HG03139 (cell line): ENCODE measurements at regions not wholly inside any gene's neighbourhood (a gene's known extent, or its start where the extent isn't known, plus 50 kb on each side); places are given as distances from the start of the nearest gene placed in this dataset.
"Not testable (repeated sequence)": the region's sequence is repeated elsewhere in the genome, so short reads cannot be mapped to it uniquely, and the experiment has no call there.

Source experiments
- ATAC-seq: cut with Tn5 transposase; IDR thresholded peaks from one replicate; pipeline ENCODE4 v1.9.1; 2021; ENCODE audit not compliant: unreplicated experiment

DNA sequence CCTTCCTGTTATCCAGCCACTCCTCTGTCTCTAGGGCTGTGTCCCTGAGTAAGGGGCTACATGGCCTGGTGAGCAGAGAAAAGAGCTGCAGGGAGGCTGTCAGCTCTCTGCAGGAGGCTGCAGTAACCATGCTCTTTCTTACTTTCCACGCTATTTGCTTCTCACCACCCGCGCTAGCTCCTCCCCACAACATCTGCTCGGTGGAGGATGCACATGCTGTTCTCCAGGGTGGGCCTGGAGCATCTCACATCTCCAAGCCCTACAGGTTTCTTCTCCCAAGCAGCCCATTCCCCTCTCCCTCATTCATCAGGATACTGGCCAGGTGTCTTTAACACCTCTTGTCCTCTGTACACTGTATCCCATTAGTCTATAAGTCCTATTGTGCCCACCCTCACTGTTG, 103.8 kb downstream of the IER5 start:
- ATAC-seq: no peak

DNA sequence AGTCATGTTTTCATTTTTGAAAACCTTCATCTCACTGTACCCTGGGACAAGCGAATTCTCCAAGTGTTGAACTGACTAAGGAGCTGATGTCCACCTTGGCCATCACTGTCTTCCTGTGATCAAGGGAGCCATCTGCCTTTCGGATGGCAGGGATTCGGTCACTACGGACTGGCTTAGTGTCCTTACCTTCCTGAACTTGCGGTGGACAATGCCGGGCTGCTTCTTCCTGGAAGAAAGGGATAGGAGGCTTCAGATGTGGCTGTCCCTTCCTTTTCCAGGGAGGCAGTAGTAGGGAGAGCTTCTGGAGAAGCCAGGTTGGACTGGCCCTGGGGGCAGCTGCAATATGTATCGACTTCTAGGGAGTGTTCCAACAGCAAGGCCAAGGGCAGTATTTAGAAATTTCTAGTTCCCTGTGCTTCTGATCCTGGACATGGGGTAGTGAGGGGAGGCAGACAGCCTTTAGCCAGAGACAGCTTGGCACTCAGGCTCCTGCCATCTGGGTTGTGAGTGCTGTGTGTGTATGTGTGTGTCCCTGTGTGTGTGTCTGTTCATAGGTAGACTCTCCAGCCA, 114.6 kb downstream of the IER5 start:
- ATAC-seq: no peak

DNA sequence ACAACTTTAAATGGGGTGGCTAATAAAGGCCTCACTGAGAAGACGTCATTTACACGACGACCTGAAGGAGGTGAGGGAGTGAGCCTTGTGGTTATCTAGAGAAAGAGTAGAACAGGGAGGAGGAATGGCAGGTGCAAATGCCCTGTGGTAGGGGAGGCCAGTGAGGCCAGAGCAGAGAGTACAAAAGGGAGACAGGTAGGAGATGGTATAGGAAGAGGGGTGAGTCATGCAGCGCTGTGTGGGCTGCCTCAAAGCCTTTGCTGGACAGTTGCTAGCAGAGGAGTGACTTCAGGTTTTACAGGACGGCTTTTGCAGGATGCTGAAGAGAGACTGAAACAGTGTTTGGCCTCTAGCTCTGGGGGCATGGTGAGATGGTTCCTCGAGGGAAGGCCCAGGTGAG, 116.0 kb downstream of the IER5 start:
- ATAC-seq: no peak

DNA sequence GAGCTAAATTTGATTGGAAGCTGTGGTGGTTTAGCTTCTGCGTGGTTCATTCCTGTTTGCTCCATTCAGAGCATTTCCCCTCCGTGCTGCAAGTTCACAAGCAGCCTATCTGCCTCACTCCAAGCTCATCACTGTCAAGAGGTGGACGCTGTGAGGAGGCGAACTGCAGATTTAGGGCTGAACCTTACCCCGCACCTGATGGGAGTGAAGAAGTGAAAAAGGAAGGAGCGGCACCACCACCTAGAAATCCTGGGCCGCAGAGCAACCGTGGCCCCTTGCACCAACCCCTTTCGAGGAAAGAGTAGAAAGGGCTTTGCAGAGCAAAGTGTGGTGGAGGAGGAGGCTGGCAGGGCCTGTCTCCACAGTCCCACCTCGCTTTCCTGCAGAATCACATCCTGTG, 117.4 kb downstream of the IER5 start:
- no peak for ATAC-seq

DNA sequence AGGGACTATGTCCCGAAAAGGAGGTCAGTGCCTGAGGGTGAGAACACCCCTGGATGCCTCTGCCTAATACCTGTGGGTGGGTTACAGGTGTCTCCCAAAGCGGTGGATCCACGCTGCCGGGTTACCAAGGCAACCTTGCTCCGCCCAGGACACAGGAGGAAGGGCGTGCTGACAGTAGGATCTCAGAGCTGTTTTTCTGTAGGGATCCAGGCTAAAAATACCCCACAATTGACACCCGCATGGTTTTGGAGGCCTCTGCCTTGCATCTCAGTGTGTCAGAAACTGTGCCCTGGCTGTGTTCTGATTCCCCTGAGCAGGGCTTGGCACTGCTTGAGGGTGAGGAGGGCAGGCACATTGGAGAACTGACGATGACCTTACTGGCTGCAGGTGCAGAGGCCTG, 118.0 kb downstream of the IER5 start:
- no peak for ATAC-seq

DNA sequence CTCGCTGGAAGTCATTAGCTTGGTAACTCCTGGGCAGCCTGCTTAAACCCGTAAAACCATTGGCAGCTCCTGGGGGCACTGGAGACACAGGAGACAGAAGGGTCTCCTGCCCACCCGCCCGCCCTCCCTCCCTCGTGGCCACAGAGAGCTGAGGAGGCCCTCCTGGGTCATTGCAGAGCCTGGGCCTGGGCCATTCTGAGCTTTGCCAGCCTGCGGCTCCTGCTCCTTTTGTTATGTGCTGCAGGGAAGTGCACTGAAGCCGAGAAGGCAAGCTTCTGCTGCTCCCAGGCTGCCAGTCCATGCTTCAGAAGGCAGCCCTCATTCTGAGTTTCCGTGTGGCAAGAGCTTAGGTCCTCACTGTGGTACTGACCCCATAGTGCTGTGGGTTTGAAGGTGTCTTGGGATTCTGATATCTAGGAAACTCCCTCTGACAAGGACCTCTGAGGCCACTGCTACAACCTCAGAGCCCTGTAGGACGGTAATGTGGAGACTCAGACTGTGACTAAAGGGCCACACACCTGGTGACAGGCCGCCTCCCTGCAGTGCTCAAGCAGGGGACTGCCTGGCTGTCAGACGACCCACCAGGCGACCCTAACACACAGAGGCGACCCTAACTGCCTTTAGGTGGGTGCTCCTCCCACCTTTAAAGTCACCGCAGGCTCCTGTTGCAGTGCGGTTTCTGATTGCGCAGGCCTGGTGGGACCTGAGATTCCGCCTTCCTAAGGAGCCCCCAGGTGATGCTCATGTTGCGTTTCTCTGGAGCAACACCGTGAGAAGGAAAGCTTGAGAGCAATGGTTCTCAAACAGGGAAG, 118.7 kb downstream of the IER5 start:
- no peak for ATAC-seq

DNA sequence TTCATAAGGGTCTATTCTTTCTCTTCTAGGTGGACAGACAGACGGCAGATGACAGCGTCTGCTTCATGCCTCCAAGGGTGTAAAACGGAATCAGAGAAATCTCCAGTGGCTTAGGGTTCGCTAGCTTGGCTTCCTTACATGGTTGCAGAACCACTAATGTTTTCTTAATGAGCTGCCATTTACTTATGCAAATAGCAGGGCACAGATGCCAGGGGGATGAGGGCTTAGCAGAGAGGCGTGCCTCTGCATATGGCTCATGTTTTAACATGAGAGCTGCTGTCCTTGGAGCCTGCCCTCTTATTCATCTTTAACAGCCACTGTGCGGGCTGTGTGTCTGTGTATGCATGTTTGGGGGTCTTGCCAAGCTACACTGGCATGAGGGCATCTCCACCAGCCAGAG, 119.6 kb downstream of the IER5 start:
- ATAC-seq: no peak

DNA sequence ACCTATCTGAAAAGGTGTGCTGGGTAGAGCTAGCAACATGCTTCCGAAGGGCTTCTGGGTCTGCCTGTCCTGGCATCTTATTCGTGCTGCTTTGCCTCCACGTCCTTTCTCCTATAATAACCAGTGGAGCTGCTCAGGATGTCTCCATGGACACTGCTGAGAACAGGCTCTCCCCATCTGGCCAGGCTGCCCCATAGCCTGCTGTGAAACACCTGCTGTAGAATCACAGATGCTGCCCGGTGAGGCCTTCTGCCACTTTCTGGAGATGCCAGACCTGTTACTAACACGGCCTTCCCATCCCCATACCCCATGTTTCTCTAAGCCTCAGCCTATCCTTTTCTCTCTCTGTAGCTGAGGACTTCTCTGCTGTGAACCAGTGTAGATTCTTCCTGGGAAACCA, 120.5 kb downstream of the IER5 start:
- ATAC-seq: no peak

DNA sequence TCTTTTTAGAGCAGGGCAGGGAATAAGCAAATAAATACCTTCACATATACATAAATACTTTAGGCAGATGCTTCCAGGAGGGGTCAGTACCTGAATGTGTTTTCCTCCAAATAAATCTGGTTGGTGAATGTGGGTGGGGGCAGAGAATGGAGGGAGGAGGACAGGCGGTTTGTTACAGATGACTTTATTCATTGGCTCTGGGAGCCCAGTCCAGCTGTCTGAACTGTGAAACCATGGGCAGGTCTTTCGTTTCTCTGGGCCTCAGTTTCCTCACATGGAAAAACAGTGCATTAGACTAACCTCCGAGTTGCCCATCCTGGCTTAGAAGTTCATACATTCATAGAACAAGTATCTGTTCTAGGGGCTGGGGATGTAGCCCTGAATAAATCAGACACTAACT, 124.6 kb downstream of the IER5 start:
- ATAC-seq: no peak

DNA sequence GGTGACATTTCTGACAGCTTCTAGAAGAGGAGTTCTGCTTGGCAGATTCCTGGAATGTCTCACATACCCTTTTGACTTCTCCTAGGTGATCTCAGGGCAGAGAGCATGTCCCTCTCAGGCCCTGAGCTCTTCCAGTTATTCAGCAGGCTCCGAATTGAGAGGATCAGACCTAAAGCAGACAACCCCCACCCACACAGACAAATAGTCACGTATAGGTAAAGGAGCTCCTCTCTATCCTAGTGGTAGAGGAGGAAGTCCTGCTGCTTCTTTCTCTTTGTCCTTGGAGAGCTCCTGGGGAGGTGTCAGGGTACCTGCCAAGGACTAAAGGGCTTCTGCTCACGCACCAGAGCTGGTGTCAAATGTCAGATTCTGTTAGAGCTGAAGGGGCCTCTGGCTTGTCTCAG, 128.1 kb downstream of the IER5 start:
- no peak for ATAC-seq

DNA sequence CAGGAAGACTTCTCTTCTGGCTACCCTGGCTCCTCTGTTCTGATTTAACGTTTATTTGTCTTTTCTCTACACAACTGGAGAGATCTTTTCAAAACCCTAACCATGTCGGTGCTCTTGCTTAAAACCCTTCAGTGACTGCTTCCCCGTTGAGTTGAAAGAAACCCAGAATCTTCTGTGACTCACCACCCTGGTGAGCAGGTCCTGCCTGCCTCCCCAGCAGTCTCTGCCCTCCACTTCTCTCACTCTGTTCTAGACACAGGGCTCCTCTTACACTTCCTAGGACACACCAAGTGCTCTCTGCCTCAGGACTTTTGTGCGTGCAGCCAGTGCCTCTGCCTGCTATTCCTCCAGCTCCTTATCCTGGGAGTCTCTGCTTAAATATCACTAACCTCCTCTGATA, 131.4 kb downstream of the IER5 start:
- ATAC-seq: no peak

DNA sequence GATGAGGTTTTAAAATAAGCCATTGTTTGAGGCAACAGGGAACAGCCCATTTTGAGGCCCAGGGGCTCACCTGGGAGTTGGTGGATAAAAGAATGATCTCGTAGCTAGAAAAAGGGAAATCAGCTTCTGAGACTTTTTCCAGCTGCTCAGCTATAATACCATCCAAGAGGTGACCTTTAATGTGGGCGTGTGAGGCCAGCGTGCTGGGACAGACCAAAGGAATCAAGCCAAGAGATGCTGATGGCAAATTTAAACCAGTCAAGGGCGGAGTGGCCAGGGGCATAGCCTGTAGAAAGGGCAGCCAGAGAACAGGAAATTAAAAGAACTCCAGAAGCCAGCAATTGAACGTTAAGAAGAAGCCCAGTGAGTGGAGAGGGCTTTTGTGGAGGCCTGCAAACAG, 132.6 kb downstream of the IER5 start:
- no peak for ATAC-seq

DNA sequence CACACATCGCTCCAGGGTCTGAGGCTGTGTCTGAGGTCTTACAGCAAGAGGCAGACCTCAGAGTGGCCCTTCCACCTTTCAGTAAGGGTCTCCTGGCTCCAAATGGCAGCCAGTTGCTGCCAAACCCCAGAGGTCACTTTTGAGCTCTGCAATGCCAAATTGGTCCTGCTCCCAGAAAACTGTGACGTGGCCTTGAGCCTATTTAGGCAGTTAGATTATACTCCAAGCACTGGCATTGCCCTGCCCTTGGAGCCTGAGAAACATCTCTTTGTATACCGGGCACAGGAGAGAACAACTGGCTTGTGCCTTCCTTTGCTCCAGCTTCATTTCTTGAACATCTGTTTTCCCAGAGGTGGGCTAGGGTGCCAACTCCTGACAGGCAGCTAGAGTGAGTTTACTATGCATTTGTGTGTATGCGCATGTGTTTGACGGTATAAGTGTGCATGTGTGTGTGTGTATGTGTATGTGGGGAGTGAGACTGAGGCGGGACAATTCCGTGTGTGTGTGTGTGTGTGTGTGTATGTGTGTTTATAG, 134.5 kb downstream of the IER5 start:
- ATAC-seq: no peak

DNA sequence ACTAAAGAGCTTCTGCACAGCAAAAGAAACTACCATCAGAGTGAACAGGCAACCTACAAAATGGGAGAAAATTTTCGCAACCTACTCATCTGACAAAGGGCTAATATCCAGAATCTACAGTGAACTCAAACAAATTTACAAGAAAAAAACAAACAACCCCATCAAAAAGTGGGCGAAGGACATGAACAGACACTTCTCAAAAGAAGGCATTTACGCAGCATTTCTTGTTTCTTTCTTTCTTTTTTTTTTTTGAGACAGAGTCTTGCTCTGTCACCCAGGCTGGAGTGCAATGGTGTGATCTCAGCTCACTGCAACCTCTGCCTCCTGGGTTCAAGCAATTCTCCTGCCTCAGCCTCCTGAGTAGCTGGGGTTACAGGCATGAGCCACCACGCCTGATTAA, 138.2 kb downstream of the IER5 start:
- ATAC-seq: not testable (repeated sequence)

DNA sequence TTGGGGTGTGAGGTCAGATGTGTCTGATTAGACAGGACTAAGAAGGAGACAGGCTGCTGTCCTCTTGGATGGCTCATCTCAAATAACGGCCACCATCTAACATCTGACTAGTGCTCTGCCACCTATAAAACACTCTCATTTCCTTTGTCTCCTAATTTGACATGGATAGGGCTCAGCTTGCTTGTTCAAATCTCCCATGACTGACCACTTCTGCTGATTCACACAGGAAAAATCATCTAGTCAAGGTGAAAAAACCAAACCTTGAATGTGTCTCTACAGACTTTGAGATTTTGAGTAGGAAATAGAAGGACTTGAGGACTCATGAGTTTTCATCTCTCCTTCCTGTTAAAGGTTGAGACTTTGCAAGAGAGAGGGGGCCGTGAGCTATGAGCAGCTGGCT, 150.6 kb downstream of the IER5 start:
- ATAC-seq: no peak

DNA sequence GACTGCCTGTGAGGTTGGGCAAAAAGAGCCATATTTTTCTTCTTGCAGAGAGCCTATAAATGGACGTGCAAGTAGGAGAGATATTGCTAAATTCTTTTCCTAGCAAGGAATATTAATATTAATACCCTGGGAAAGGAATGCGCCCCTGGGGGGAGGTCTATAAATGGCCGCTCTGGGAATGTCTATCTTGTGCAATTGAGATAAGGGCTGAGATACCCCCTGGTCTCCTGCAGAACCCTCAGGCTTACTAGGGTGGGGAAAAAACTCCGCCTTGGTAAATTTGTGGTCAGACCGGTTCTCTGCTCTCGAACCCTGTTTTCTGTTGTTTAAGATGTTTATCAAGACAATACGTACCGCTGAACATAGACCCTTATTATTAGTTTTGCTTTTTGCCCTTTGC, 157.8 kb downstream of the IER5 start:
- ATAC-seq: not testable (repeated sequence)

DNA sequence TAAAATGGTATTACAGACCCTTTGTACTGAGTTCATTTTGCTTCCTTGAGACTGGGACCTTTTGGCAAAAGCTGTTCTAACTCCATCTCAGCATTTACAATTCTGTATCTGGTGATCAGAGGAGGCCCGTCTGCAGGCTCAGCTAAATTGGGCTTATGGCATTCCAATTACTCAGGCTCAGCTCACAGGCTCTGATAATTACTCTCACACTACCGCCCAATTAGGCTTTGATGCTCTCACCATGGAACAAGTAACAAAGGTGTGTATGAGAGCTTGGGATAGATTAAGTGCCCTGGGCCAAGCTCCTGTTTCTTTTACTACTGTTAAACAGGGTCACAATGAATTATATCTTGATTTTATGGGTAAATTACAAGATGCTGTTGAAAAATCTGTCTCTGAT, 159.9 kb downstream of the IER5 start:
- ATAC-seq: not testable (repeated sequence)

DNA sequence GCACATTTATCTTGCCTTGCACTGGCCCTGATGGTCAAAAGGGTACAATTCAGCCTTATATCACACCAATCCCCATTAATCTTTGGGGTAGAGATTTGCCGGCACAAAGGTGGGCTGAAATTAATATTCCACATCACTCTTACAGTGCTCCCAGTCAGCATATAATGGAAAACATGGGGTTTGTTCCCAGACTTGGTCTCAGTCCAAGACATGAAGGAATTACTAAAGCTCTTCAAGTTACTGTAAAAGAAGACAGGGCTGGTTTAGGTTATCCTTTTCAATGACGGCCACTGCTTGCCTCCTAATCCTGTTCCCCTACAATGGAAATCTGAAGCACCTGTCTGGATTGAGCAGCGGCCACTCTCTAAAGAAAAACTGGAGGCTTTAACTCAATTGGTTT, 160.7 kb downstream of the IER5 start:
- ATAC-seq: no peak

DNA sequence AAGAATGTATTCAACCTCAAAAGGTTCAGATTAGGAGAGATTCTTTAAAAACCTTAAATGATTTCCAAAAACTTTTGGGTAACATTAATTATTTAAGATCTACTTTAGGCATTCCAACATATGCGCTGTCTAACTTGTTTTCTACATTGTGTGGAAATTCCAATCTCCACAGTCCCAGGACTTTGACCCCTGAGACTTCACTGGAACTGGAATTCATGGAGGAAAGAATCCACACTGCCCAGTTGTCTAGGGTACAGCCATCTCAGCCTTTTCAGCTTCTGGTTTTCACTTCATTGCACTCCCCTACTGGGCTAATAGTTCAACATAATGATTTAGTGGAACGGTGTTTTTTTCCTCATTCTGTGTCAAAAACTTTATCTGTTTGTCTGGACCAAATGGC, 161.5 kb downstream of the IER5 start:
- ATAC-seq: no peak

DNA sequence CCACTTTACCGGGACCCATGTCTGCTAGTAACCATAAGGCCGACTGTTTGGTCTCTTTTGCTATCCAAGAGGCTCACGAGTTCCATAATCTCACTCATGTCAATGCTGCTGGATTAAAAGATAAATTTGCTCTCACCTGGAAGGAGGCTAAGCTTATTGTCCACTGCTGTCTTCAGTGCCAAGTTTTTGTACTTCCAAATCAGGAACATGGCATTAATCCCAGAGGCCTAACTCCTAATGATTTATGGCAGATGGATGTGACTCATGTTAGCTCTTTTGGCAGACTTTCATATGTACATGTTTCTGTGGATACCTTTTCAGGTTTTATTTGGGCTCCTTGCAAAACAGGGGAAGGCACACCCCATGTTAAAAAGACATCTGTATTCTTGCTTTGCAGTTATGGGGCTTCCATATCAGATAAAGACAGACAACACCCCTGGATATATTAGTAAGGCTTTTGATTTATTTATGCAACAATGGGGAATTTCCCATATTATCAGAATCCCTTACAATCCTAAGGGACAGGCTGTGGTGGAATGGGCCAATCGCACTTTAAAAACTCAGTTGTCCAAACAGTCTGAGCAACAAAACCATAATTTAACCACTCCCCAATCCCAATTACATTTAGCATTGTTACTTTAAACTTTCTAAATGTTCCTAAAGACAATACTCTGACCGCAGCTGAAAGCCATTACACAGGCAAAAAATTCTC, 162.7 kb downstream of the IER5 start:
- ATAC-seq: no peak

DNA sequence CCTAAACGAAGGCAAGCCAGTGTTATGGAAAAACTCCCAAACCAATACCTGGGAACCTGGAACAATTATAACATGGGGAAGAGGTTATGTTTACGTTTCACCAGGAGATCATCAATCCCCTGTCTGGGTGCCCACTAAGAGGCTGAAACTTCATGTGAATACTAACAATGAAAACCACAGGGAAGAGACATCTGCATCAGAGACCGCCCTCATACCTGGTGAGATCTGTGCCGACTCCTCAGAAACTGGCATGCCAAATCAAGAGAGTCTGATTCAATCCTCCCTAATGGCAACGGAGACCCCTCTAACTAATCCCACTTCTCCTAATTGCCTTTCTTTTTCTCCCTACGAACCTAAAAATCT, 163.2 kb downstream of the IER5 start:
- ATAC-seq: no peak

DNA sequence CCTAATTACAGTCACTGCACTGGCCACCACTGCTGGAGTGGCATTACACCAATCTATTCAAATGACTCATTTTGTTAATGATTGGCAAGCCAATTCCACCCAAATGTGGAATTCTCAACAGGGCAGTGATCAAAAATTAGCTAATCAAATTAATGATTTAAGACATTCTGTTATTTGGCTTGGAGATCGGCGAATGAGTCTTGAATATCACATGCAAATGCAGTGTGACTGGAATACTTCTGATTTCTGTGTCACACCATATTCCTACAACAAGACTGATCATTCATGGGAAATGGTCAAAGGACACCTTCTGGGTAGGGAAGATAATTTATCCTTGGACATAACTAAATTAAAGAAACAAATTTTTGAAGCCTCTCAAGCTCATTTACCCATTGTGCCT, 165.1 kb downstream of the IER5 start:
- not testable (repeated sequence) for ATAC-seq
